IPS-18a (cell line): ENCODE measurements at regions not wholly inside any gene's neighbourhood (a gene's known extent, or its start where the extent isn't known, plus 50 kb on each side); places are given as distances from the start of the nearest gene placed in this dataset.

Source experiments
- H3K27ac ChIP-seq: one replicate; pipeline ENCODE4 v1.5.1; 2013; ENCODE audit warnings: low read length
- H3K27me3 ChIP-seq: one replicate; pipeline ENCODE4 v1.6.1; 2013; ENCODE audit warnings: mild to moderate bottlenecking, low read length; ENCODE audit not compliant: control insufficient read depth, insufficient read depth
- H3K36me3 ChIP-seq: one replicate; pipeline ENCODE4 v1.6.1; 2013; ENCODE audit warnings: low read depth, low read length; ENCODE audit not compliant: control insufficient read depth
- H3K4me1 ChIP-seq: one replicate; pipeline ENCODE4 v1.6.1; 2013; ENCODE audit warnings: low read depth, low read length; ENCODE audit not compliant: control insufficient read depth
- H3K4me3 ChIP-seq: one replicate; pipeline ENCODE4 v1.5.1; 2013; ENCODE audit warnings: low read length
- H3K9ac ChIP-seq: one replicate; pipeline ENCODE4 v1.6.1; 2013; ENCODE audit warnings: mild to moderate bottlenecking, low read length, moderate library complexity
- H3K9me3 ChIP-seq: one replicate; pipeline ENCODE4 v1.6.1; 2013; ENCODE audit warnings: low read depth, low read length; ENCODE audit not compliant: control insufficient read depth

DNA sequence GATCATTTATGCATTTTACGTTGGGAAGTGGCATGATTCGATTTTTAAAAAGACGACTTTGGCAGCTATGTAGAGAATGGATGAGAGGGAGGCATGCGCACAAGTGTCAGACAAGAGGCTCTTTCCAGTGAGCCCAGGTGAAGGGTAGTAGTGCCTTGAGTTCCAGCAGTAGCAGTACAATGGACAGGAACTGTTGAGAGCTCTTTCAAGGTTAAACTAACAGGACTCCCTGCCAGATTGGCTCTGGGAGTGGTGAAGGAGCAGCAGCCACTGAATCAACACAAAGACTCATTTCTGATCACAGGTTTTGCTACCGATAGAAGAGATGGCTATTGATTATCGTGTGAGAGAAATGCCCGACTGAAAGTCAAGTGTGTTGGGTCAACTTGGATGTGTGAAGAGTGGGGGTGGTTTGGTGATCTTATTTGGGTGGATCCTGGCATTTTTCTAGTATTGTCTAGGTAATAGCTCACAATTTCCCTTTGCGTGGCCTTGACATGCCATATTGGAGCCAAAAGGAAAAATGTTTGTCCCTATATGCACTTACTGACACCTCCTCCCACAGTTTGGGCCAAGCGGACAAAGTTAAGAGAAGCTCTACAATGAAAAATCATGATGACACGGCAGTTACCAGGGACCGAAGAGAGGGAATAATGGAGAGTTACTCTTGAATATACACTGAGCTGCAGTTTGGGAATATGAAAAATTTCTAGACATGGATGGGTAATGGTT, 81.6 kb upstream of the MDFIC2 start:
- no peaks in the 10 kb centered on the region for H3K27me3 ChIP-seq
- no peak overlapping the region for H3K4me3 ChIP-seq
- H3K9me3 ChIP-seq: no peaks in the 10 kb centered on the region
- no peaks in the 10 kb centered on the region for H3K36me3 ChIP-seq
- H3K4me1 ChIP-seq: no peaks in the 10 kb centered on the region
- H3K27ac ChIP-seq: no peak overlapping the region
- H3K9ac ChIP-seq: no peak overlapping the region

- Histone ChIP-seq H3K9me3 (no peaks in the 10 kb centered on the region), H3K9ac (no peak overlapping the region), H3K4me1 (no peaks in the 10 kb centered on the region), H3K27ac (no peak overlapping the region), H3K36me3 (no peaks in the 10 kb centered on the region), H3K4me3 (no peak overlapping the region), H3K27me3 (no peaks in the 10 kb centered on the region)
Measured at GRCh38 chr3:70392227-70392626, 79.8 kb upstream of the MDFIC2 start.

DNA sequence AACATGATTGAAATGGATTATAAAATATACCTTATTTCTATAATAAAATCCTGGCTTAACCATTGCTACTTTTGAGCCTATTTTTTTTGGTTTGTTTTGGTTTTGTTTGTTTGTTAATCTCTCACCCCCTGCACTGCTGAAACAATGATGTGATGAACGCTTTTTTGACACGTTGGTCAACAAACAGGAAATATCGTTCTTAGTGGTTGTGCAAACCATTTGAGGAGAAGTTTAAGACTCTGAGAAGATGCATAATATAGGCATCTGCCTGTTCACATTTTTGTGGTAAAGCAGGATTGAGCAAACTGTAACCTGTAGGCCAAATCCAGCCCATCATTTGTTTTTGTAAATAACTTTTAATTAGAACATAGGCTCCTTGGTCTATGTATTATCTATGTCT, 75.5 kb upstream of the MDFIC2 start:
- no peaks in the 10 kb centered on the region for H3K36me3 ChIP-seq
- no peaks in the 10 kb centered on the region for H3K27me3 ChIP-seq
- H3K4me3 ChIP-seq: no peak overlapping the region
- no peaks in the 10 kb centered on the region for H3K9me3 ChIP-seq
- H3K4me1 ChIP-seq: peaks cover 6% of the 10 kb centered on the region
- H3K27ac ChIP-seq: no peak overlapping the region
- H3K9ac ChIP-seq: no peak overlapping the region

- no peak overlapping the region for H3K9ac ChIP-seq
- H3K36me3 ChIP-seq: no peaks in the 10 kb centered on the region
- H3K27ac ChIP-seq: no peak overlapping the region
- H3K9me3 ChIP-seq: no peaks in the 10 kb centered on the region
- no peak overlapping the region for H3K4me3 ChIP-seq
- H3K27me3 ChIP-seq: no peaks in the 10 kb centered on the region
- H3K4me1 ChIP-seq: peaks cover 12% of the 10 kb centered on the region
Measured at GRCh38 chr3:70386846-70387245, 74.4 kb upstream of the MDFIC2 start.

DNA sequence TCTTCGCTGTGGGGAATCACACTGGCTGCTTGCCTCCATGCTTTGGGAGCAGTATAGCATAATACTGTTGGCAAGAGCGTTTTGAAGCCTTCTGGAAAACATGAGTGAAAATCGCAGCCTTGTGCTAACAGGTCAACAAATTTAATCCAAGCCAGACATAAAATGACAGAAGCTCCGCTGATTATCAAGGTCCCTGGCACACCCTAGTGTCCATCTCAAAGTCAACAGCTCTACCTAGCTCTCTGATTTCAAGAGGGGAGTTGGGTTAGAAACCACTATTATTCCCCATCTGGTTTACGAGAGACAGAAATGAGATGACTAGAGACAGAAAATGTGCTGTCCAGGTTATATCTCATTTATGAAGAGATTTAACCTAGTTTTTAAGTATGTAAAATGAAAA, 73.6 kb upstream of the MDFIC2 start:
- no peaks in the 10 kb centered on the region for H3K27me3 ChIP-seq
- no peak overlapping the region for H3K4me3 ChIP-seq
- H3K36me3 ChIP-seq: no peaks in the 10 kb centered on the region

GRCh38 chr3:70383360-70383831, 71.0 kb upstream of the MDFIC2 start:
- H3K9me3 ChIP-seq: no peaks in the 10 kb centered on the region
- H3K27ac ChIP-seq: no peak overlapping the region
- H3K27me3 ChIP-seq: no peaks in the 10 kb centered on the region
- H3K4me3 ChIP-seq: no peak overlapping the region
- no peak overlapping the region for H3K9ac ChIP-seq
- peaks cover 12% of the 10 kb centered on the region for H3K4me1 ChIP-seq
- H3K36me3 ChIP-seq: no peaks in the 10 kb centered on the region

More for the DNA sequence above, 73.6 kb upstream of the MDFIC2 start:
- Histone ChIP-seq H3K9ac (no peak overlapping the region), H3K9me3 (no peaks in the 10 kb centered on the region), H3K27ac (no peak overlapping the region), H3K4me1 (peaks cover 12% of the 10 kb centered on the region)

DNA sequence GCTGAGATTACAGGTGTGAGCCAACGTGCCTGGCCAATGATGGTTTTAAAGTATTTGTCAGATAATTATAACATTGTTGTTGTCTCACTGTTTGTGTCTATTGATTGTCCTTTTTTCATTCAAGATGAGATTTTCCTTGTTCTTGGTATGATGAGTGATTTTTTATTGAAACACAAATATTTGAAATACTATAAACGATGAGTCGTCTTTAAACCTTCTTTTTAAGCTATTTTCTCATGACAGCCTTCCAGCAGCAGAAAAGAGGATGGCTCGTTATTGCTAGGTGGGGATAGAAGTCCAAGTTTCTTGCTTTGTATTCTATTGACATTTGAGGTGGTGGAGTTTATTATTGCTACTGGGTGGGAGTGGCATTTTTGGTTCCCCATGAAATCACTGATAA, 61.7 kb upstream of the MDFIC2 start:
- H3K4me3 ChIP-seq: no peak overlapping the region
- H3K9ac ChIP-seq: no peak overlapping the region
- no peaks in the 10 kb centered on the region for H3K36me3 ChIP-seq
- H3K4me1 ChIP-seq: no peaks in the 10 kb centered on the region
- H3K27ac ChIP-seq: no peak overlapping the region
- no peaks in the 10 kb centered on the region for H3K27me3 ChIP-seq
- no peaks in the 10 kb centered on the region for H3K9me3 ChIP-seq
